Naive thymus-derived CD8-positive, alpha-beta T cell (primary cell): ENCODE measurements at regions not wholly inside any gene's neighbourhood (a gene's known extent, or its start where the extent isn't known, plus 50 kb on each side); places are given as distances from the start of the nearest gene placed in this dataset.

ENCODE experiments used
- ATAC-seq, 2 donors: fragments of 150-1000 bp; cut with Tn5 transposase in 1 of 2; sonication (Bioruptor Pico), chemical (Tn5 transposase) in 1 of 2; 1 replicate in 1 of 2; 2 replicates in 1 of 2; pipeline ENCODE4 v1.10.0; 2021; ENCODE audit warnings: mild to moderate bottlenecking in 2 of 2, moderate library complexity in 2 of 2
- POLR2A ChIA-PET: fragments of 350-600 bp; sonication (Branson Sonifier 250); formaldehyde crosslinking; loops from one replicate; lab custom pipeline; 2021; ENCODE audit warnings: antibody characterized with exemption; lab: Charles Lee
- DNase-seq, 10 donors: peaks; one replicate each; pipeline versions ENCODE4 v3.0.0 to v3.0.0-alpha.2; 2020 to 2022
- H3K27ac Mint-ChIP-seq, 10 donors: one replicate each; pipeline ENCODE4 v1.8.0; 2020 to 2022; ENCODE audit warnings: mild to moderate bottlenecking in 10 of 10, mixed read lengths in 10 of 10, moderate library complexity in 4 of 10, inconsistent platforms in 1 of 10
- H3K27me3 Mint-ChIP-seq, 5 donors: one replicate each; pipeline ENCODE4 v1.8.0; 2021 to 2022; ENCODE audit warnings: mixed read lengths in 5 of 5
- H3K36me3 Mint-ChIP-seq, 3 donors: one replicate each; pipeline ENCODE4 v1.8.0; 2020 to 2022; ENCODE audit warnings: mixed read lengths in 3 of 3, mild to moderate bottlenecking in 2 of 3, inconsistent platforms in 1 of 3
- H3K4me1 Mint-ChIP-seq, 4 donors: one replicate each; pipeline ENCODE4 v1.8.0; 2021 to 2022; ENCODE audit warnings: mixed read lengths in 4 of 4
- H3K4me3 Mint-ChIP-seq, 10 donors: one replicate each; pipeline ENCODE4 v1.8.0; 2020 to 2022; ENCODE audit warnings: mild to moderate bottlenecking in 10 of 10, mixed read lengths in 10 of 10, moderate library complexity in 6 of 10, inconsistent platforms in 1 of 10
- H3K9me3 Mint-ChIP-seq, 9 donors: one replicate each; pipeline ENCODE4 v1.8.0; 2020 to 2022; ENCODE audit warnings: mixed read lengths in 9 of 9, mild to moderate bottlenecking in 3 of 9, inconsistent platforms in 1 of 9, moderate library complexity in 1 of 9

GRCh38 chr16:65774350-65774749 is 592.1 kb upstream of the CDH5 start:
- H3K4me1 Mint-ChIP-seq = no peaks in the 10 kb centered on the region
- POLR2A ChIA-PET = no interaction called here
- ATAC-seq (no peak), DNase-seq (no peak)
- no peak overlapping the region for H3K27ac Mint-ChIP-seq
- H3K27me3 Mint-ChIP-seq = peaks cover 0 to 3% (median 0%) of the 10 kb centered on the region in 5 donors
- peaks cover 2 to 27% (median 17%) of the 10 kb centered on the region in 9 donors for H3K9me3 Mint-ChIP-seq
- H3K36me3 Mint-ChIP-seq = peaks cover 0 to 5% (median 0%) of the 10 kb centered on the region in 3 donors
- H3K4me3 Mint-ChIP-seq = no peak overlapping the region

DNA sequence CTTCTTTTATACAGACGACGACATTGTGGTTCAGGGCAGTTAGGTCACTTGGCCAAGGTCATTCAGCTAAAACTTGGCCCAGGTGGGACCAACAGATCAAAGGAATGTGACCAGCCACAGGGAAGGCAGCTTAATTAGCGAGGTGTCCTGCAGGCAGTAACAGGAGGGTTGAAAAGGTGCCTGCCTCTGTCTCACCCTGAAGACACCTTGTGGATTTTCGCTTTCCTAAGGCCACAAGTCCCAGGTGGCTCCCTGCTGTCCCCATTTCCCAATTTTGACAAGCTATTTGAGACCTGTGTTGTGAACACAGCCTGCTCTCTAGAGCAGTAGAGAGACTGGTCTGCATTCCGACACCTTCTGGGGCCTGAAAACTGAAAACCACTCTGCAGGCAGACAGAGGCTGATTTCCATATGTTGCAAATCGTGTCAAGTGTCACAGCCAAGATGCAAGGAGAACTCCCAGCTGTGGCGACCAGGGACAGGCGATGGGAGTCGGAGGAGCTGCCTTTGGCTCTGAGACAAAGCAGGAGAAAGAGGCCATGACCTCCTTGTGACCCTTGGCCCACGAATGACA is 593.1 kb upstream of the CDH5 start:
- Mint-ChIP-seq H3K4me3 (no peak overlapping the region), H3K4me1 (no peaks in the 10 kb centered on the region), H3K27ac (peak overlapping the region in 1 of 10 donors; percentile 6), H3K36me3 (peaks cover 0 to 6% (median 0%) of the 10 kb centered on the region in 3 donors), H3K9me3 (peaks cover 2 to 29% (median 17%) of the 10 kb centered on the region in 9 donors), H3K27me3 (peaks cover 0 to 3% (median 0%) of the 10 kb centered on the region in 5 donors)
- no peak for ATAC-seq
- DNase-seq = no peak
- POLR2A ChIA-PET = no interaction called here

- Mint-ChIP-seq H3K4me1 (no peaks in the 10 kb centered on the region), H3K27me3 (peaks cover 0 to 3% (median 0%) of the 10 kb centered on the region in 5 donors), H3K4me3 (no peak overlapping the region), H3K27ac (no peak overlapping the region), H3K9me3 (peaks cover 2 to 33% (median 17%) of the 10 kb centered on the region in 9 donors), H3K36me3 (peaks cover 0 to 10% (median 0%) of the 10 kb centered on the region in 3 donors)
- DNase-seq (no peak), ATAC-seq (no peak)
- POLR2A ChIA-PET = no interaction called here
Measured at GRCh38 chr16:65772134-65772732, 594.3 kb upstream of the CDH5 start.

- H3K9me3 Mint-ChIP-seq = peaks cover 2 to 34% (median 14%) of the 10 kb centered on the region in 9 donors
- H3K27ac Mint-ChIP-seq = no peak overlapping the region
- peaks cover 0 to 10% (median 0%) of the 10 kb centered on the region in 3 donors for H3K36me3 Mint-ChIP-seq
- POLR2A ChIA-PET = no interaction called here
- H3K4me1 Mint-ChIP-seq = no peaks in the 10 kb centered on the region
- peaks cover 0 to 3% (median 0%) of the 10 kb centered on the region in 5 donors for H3K27me3 Mint-ChIP-seq
- no peak overlapping the region for H3K4me3 Mint-ChIP-seq
- DNase-seq (no peak), ATAC-seq (no peak)
Measured at GRCh38 chr16:65771707-65772106, 594.8 kb upstream of the CDH5 start.

DNA sequence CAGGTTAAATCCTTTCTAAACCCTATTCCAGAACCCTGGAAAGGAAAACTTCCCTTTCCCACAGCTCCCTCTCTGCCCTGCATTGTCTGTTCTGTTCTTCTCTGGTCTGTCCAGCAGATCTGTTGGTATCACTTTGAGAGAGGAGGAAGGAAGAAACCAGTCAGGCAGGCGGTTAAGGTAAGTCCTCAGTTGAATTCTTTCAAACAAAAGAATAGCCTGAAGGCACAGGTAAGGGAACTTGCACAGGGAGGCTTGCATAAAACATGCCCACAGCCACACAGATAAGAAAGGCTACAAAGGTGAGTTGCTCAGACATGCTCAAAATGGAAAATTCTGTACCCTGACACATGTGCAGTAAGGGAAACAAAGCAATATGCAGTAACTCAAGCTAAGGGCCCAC is 595.7 kb upstream of the CDH5 start:
- no peak overlapping the region for H3K27ac Mint-ChIP-seq
- no peak for DNase-seq
- peaks cover 0 to 10% (median 0%) of the 10 kb centered on the region in 3 donors for H3K36me3 Mint-ChIP-seq
- POLR2A ChIA-PET = no interaction called here
- ATAC-seq = no peak
- H3K9me3 Mint-ChIP-seq = peaks cover 2 to 34% (median 14%) of the 10 kb centered on the region in 9 donors
- peaks cover 0 to 3% (median 0%) of the 10 kb centered on the region in 5 donors for H3K27me3 Mint-ChIP-seq
- H3K4me3 Mint-ChIP-seq = no peak overlapping the region
- H3K4me1 Mint-ChIP-seq = no peaks in the 10 kb centered on the region

DNA sequence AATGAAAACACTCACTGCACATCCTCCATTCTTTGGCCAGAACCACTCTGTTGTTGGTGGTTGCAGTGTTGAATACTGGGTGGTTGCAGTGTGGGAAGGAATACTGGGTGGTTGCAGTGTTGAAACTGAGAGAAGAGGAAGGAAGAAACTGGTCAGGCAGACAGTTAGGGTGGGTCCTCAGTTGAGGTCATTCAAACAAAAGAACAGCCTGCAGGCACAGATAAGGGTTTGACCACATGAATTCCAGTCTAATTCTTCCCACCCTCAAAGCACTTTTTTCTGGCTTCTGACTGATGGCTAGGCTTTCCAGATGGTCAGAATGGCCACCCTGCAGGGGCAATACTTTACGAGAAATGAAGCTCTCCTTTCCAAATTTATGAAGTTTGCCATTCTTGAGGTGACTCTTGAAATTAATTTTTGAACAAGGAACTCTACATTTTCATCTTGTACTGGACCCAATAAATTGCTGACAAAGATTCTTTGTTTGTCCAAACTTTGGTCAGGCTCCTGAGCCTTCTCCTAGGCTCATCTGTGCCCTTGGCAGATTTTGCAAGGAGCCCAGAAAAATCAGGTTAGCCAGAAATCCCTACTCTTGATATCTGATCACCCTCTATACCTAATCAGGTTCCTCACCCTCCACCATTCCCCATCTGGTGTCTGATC is 596.6 kb upstream of the CDH5 start:
- Mint-ChIP-seq H3K27me3 (peaks cover 0 to 3% (median 0%) of the 10 kb centered on the region in 5 donors), H3K27ac (no peak overlapping the region), H3K4me3 (no peak overlapping the region), H3K4me1 (no peaks in the 10 kb centered on the region), H3K36me3 (peaks cover 0 to 10% (median 0%) of the 10 kb centered on the region in 3 donors), H3K9me3 (peaks cover 2 to 34% (median 14%) of the 10 kb centered on the region in 9 donors)
- no peak for DNase-seq
- ATAC-seq = no peak
- POLR2A ChIA-PET = no interaction called here

DNA sequence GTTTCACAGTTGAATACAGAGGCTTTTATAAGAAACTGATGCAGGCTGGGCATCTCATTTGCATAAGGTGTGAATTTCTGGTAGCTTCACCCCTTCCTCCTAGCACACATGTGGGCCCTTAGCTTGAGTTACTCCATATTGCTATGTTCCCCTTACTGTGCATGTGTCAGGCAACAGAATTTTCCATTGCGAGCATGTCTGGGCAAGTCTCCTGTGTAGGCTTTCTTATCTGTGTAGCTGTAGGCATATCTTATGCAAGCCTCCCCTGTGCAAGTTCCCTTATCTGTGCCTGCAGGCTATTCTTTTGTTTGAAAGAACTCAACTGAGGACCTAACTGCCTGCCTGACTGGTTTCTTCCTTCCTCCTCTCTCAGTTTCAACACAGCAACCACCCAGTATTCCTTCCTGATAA is 597.4 kb upstream of the CDH5 start:
- peaks cover 0 to 10% (median 0%) of the 10 kb centered on the region in 3 donors for H3K36me3 Mint-ChIP-seq
- H3K27ac Mint-ChIP-seq = no peak overlapping the region
- ATAC-seq (no peak), DNase-seq (no peak)
- H3K27me3 Mint-ChIP-seq = peaks cover 0 to 3% (median 0%) of the 10 kb centered on the region in 5 donors
- no peaks in the 10 kb centered on the region for H3K4me1 Mint-ChIP-seq
- POLR2A ChIA-PET = no interaction called here
- H3K4me3 Mint-ChIP-seq = no peak overlapping the region
- peaks cover 2 to 34% (median 15%) of the 10 kb centered on the region in 9 donors for H3K9me3 Mint-ChIP-seq

GRCh38 chr16:65767125-65767524 is 599.4 kb upstream of the CDH5 start:
- POLR2A ChIA-PET = no interaction called here
- DNase-seq = no peak
- peaks cover 2 to 34% (median 14%) of the 10 kb centered on the region in 9 donors for H3K9me3 Mint-ChIP-seq

DNA sequence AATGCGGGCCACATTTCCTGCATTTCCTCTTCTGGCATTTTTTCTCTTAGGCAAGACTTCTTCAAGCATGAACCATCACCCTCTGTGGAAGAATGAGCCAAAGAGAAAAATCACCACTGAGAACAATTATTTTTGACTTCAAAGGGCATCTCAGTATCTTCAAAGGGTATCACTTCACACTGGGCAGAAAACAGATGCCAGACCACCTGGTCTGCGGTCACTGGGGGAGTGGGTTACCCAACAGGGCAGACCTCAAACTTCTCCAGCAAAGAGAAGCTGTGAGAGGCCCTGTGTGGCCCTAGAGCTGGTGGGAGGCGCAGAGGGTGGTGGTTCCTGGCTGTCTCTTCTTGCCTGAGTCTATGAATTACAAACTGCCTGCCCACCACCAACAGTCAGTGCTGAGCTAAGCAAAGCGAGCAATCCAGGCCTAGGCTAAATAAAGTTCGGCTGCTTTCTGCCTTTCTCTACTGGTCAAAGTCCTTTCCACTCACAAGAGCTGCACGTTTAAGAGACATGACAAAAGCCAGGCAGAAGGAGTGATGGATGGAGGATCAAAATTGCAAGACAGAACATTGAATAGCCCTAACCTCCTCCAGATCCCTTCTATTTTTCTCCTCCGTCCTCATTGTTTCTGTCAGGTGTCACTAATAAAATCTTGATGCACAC is 602.7 kb upstream of the CDH5 start:
- ATAC-seq (no peak), DNase-seq (no peak)
- H3K4me3 Mint-ChIP-seq = no peak overlapping the region
- no peak overlapping the region for H3K27ac Mint-ChIP-seq
- H3K9me3 Mint-ChIP-seq = peaks cover 0 to 11% (median 0%) of the 10 kb centered on the region in 9 donors
- H3K27me3 Mint-ChIP-seq = no peaks in the 10 kb centered on the region
- POLR2A ChIA-PET = no interaction called here
- H3K36me3 Mint-ChIP-seq = peaks cover 0 to 4% (median 0%) of the 10 kb centered on the region in 3 donors
- H3K4me1 Mint-ChIP-seq = no peaks in the 10 kb centered on the region

More at GRCh38 chr16:65767125-65767524, 599.4 kb upstream of the CDH5 start:
- no peaks in the 10 kb centered on the region for H3K4me1 Mint-ChIP-seq
- H3K27me3 Mint-ChIP-seq = peaks cover 0 to 3% (median 0%) of the 10 kb centered on the region in 5 donors
- ATAC-seq = no peak
- peaks cover 0 to 10% (median 0%) of the 10 kb centered on the region in 3 donors for H3K36me3 Mint-ChIP-seq
- no peak overlapping the region for H3K27ac Mint-ChIP-seq
- H3K4me3 Mint-ChIP-seq = no peak overlapping the region

DNA sequence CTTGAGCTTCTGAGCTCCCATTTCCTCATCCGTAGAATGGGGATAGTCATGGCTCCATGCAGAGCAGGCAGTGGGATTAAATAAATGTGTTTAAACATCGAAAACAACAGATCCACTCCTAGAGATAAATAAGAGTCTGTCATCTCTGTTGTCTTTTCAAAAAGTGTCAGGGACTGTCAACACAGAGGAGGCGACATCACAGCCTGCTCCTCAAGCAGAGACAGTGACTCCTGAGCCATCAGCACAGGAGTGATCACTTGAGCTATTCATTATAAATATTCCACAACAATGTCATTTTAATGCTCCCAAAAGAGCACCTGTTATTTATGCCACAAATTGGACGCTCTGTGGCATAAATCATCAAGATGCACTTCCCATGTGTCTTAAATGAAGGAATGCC is 605.6 kb upstream of the CDH5 start:
- ATAC-seq (no peak), DNase-seq (no peak)
- POLR2A ChIA-PET = no interaction called here
- H3K4me1 Mint-ChIP-seq = no peaks in the 10 kb centered on the region
- no peaks in the 10 kb centered on the region for H3K27me3 Mint-ChIP-seq
- no peak overlapping the region for H3K27ac Mint-ChIP-seq
- H3K36me3 Mint-ChIP-seq = no peaks in the 10 kb centered on the region
- no peak overlapping the region for H3K4me3 Mint-ChIP-seq
- H3K9me3 Mint-ChIP-seq = peaks cover 0 to 5% (median 0%) of the 10 kb centered on the region in 9 donors

GRCh38 chr16:65758620-65759019 is 607.9 kb upstream of the CDH5 start:
- no peak overlapping the region for H3K4me3 Mint-ChIP-seq
- ATAC-seq (no peak), DNase-seq (no peak)
- peaks cover 0 to 4% (median 0%) of the 10 kb centered on the region in 5 donors for H3K27me3 Mint-ChIP-seq
- no peak overlapping the region for H3K27ac Mint-ChIP-seq
- no peaks in the 10 kb centered on the region for H3K9me3 Mint-ChIP-seq
- POLR2A ChIA-PET = no interaction called here
- H3K4me1 Mint-ChIP-seq = no peaks in the 10 kb centered on the region
- no peaks in the 10 kb centered on the region for H3K36me3 Mint-ChIP-seq

- POLR2A ChIA-PET = no interaction called here
- no peak overlapping the region for H3K27ac Mint-ChIP-seq
- no peak overlapping the region for H3K4me3 Mint-ChIP-seq
- H3K9me3 Mint-ChIP-seq = peaks cover 0 to 3% (median 0%) of the 10 kb centered on the region in 9 donors
- peaks cover 0 to 4% (median 0%) of the 10 kb centered on the region in 5 donors for H3K27me3 Mint-ChIP-seq
- DNase-seq = no peak
- no peaks in the 10 kb centered on the region for H3K4me1 Mint-ChIP-seq
- H3K36me3 Mint-ChIP-seq = no peaks in the 10 kb centered on the region
- ATAC-seq = no peak
Measured at GRCh38 chr16:65757064-65757463, 609.4 kb upstream of the CDH5 start.

DNA sequence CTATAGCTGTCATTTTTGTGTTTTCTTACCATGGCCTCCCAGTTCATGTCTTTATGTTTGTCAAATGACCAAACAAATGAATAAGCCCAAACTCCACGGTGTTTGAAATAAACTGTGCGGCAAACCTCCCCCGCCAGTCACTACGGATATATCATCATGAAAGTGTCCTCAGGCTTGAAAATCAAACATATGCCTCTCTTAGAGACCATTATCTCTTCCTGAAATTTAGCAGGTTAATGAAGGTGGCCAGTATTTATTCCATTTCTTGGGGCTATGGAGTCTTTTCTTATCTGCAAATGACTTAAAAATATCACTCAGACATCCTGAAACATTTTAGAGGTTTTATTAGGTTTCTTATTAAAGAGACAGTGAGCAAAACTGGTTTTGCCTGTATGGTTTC is 610.3 kb upstream of the CDH5 start:
- Mint-ChIP-seq H3K27ac (no peak overlapping the region), H3K27me3 (peaks cover 0 to 4% (median 0%) of the 10 kb centered on the region in 5 donors), H3K9me3 (peaks cover 0 to 3% (median 0%) of the 10 kb centered on the region in 9 donors), H3K4me3 (no peak overlapping the region), H3K4me1 (no peaks in the 10 kb centered on the region), H3K36me3 (no peaks in the 10 kb centered on the region)
- POLR2A ChIA-PET = no interaction called here
- ATAC-seq (no peak), DNase-seq (no peak)
